CD4-positive, alpha-beta T cell (primary cell): ENCODE measurements at regions not wholly inside any gene's neighbourhood (a gene's known extent, or its start where the extent isn't known, plus 50 kb on each side); places are given as distances from the start of the nearest gene placed in this dataset.
"Not testable (repeated sequence)": the region's sequence is repeated elsewhere in the genome, so short reads cannot be mapped to it uniquely, and the experiment has no call there.

Source experiments
- ATAC-seq: fragments of 200-7000 bp; cut with Tn5 transposase; one replicate; pipeline ENCODE4 v1.10.0; 2022; ENCODE audit warnings: mild to moderate bottlenecking; ENCODE audit not compliant: poor library complexity
- CTCF ChIA-PET: fragments of 350-600 bp; sonication (Branson Sonifier 250); formaldehyde crosslinking; loops from one replicate; lab custom pipeline; 2021; ENCODE audit warnings: antibody characterized with exemption, inconsistent platforms; lab: Charles Lee
- POLR2A ChIA-PET: fragments of 350-600 bp; sonication (Branson Sonifier 250); formaldehyde crosslinking; loops from one replicate; lab custom pipeline; 2021; ENCODE audit warnings: antibody characterized with exemption, inconsistent platforms; lab: Charles Lee
- DNase-seq, 14 experiments: peaks; one replicate each; pipeline ENCODE4 v3.0.0-alpha.2; 2013 to 2020; ENCODE audit warnings: mixed read lengths in 2 of 14
- H3K27ac ChIP-seq, 2 donors: one replicate each; pipeline versions ENCODE4 v1.5.1 to v1.7.0; 2013; ENCODE audit warnings: low read length in 2 of 2, low read depth in 1 of 2, mild to moderate bottlenecking in 1 of 2
- H3K27me3 ChIP-seq, 2 experiments: 1 replicate in 1 of 2; 2 replicates in 1 of 2; pipeline versions ENCODE4 v1.6.1 to v1.7.0; 2013; ENCODE audit warnings: low read length in 2 of 2, control low read depth in 1 of 2, mild to moderate bottlenecking in 1 of 2, moderate library complexity in 1 of 2; ENCODE audit not compliant: insufficient read depth in 2 of 2, control insufficient read depth in 1 of 2
- H3K36me3 ChIP-seq: one replicate; pipeline ENCODE4 v1.6.1; 2013; ENCODE audit warnings: low read length, control low read depth; ENCODE audit not compliant: insufficient read depth
- H3K4me1 ChIP-seq: one replicate; pipeline ENCODE4 v1.6.1; 2013; ENCODE audit warnings: low read length, control low read depth; ENCODE audit not compliant: insufficient read depth
- H3K4me3 ChIP-seq: one replicate; pipeline ENCODE4 v1.5.1; 2013; ENCODE audit warnings: mild to moderate bottlenecking, low read length, moderate library complexity
- H3K9me3 ChIP-seq, 2 experiments: 1 replicate in 1 of 2; 2 replicates in 1 of 2; pipeline versions ENCODE4 v1.6.1 to v1.7.0; 2013; ENCODE audit warnings: low read length in 2 of 2, mild to moderate bottlenecking in 2 of 2, control low read depth in 1 of 2, moderate library complexity in 1 of 2; ENCODE audit not compliant: control insufficient read depth in 1 of 2, insufficient read depth in 1 of 2
- H3K27ac Mint-ChIP-seq: one replicate; pipeline ENCODE4 v1.8.0; 2020; ENCODE audit warnings: mixed read lengths
- H3K27me3 Mint-ChIP-seq: one replicate; pipeline ENCODE4 v1.8.0; 2021; ENCODE audit warnings: mixed read lengths
- H3K36me3 Mint-ChIP-seq: one replicate; pipeline ENCODE4 v1.8.0; 2021; ENCODE audit warnings: low read depth, mixed read lengths
- H3K4me1 Mint-ChIP-seq: one replicate; pipeline ENCODE4 v1.8.0; 2021; ENCODE audit warnings: low read depth, mixed read lengths
- H3K4me3 Mint-ChIP-seq: one replicate; pipeline ENCODE4 v1.8.0; 2020; ENCODE audit warnings: mild to moderate bottlenecking, mixed read lengths
- H3K9me3 Mint-ChIP-seq: one replicate; pipeline ENCODE4 v1.8.0; 2020; ENCODE audit warnings: mixed read lengths
- CTCF ChIP-seq: fragments of 200-600 bp; IDR thresholded peaks from one replicate; pipeline ENCODE4 v1.8.0; 2022; ENCODE audit warnings: antibody characterized with exemption, mild to moderate bottlenecking
- intact Hi-C, 2 experiments: fragments of 100-400 bp; cut with DNase I in 1 of 2; cut with micrococcal nuclease in 1 of 2; formaldehyde crosslinking; loops; one replicate each; pipeline versions ENCODE4 v1.15.1 to v1.9.0; 2023 to 2025; cut with DNase I, micrococcal nuclease

DNA sequence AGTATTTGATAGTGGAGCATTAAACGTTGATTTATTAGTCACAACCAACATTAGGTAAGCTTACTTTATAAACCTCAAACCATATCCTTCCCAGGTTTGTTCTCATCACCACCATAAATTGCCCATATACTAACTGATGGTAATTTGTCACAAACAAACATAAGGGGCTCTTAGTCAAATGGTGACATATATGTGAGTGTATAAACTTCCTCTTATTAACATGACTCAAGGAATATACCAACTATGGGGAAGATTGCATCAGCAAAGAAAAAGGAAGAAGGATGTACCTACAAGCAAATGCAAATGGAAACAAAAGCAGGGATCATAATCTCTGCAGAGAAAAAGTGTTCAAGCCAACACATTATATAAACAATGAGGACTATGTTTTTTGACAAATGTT is 418.2 kb upstream of the AKR1E2 start:
- ATAC-seq (no peak), DNase-seq (peak in 2 of 14 experiments; percentile 19 to 34)
- H3K9me3 Mint-ChIP-seq: no peaks in the 10 kb centered on the region
- Histone ChIP-seq H3K4me3 (no peak overlapping the region), H3K9me3 (no peaks in the 10 kb centered on the region), H3K27ac (no peak overlapping the region), H3K27me3 (no peaks in the 10 kb centered on the region), H3K4me1 (no peaks in the 10 kb centered on the region), H3K36me3 (no peaks in the 10 kb centered on the region)
- no peak overlapping the region for H3K4me3 Mint-ChIP-seq
- H3K36me3 Mint-ChIP-seq: no peaks in the 10 kb centered on the region
- intact Hi-C loops: no loop called here
- no peaks in the 10 kb centered on the region for H3K4me1 Mint-ChIP-seq
- no peaks in the 10 kb centered on the region for H3K27me3 Mint-ChIP-seq
- no peak for TF ChIP-seq CTCF
- ChIA-PET CTCF (no interaction called here), POLR2A (no interaction called here)
- no peak overlapping the region for H3K27ac Mint-ChIP-seq

GRCh38 chr10:4405828-4406227 is 420.2 kb upstream of the AKR1E2 start:
- Histone ChIP-seq H3K9me3 (no peaks in the 10 kb centered on the region), H3K4me1 (no peaks in the 10 kb centered on the region), H3K27me3 (no peaks in the 10 kb centered on the region), H3K27ac (no peak overlapping the region), H3K36me3 (no peaks in the 10 kb centered on the region), H3K4me3 (no peak overlapping the region)
- Mint-ChIP-seq H3K9me3 (no peaks in the 10 kb centered on the region), H3K36me3 (no peaks in the 10 kb centered on the region), H3K4me1 (no peaks in the 10 kb centered on the region), H3K4me3 (no peak overlapping the region), H3K27ac (no peak overlapping the region), H3K27me3 (no peaks in the 10 kb centered on the region)
- no peak for ATAC-seq
- intact Hi-C loops: no loop called here
- ChIA-PET POLR2A (interaction anchor here (0.7 kb wide), 1 partner anchor 858 kb away, joined by 3 read pairs; no protein-coding TSS in a partner anchor), CTCF (no interaction called here)
- DNase-seq: no peak
- TF ChIP-seq CTCF: no peak

- ATAC-seq (no peak), DNase-seq (no peak)
- no peak for TF ChIP-seq CTCF
- ChIA-PET POLR2A (interaction anchor here (0.7 kb wide), 1 partner anchor 269 kb away, joined by 3 read pairs; no protein-coding TSS in a partner anchor), CTCF (no interaction called here)
- Histone ChIP-seq H3K36me3 (no peaks in the 10 kb centered on the region), H3K27ac (no peak overlapping the region), H3K9me3 (no peaks in the 10 kb centered on the region), H3K4me3 (no peak overlapping the region), H3K4me1 (no peaks in the 10 kb centered on the region), H3K27me3 (no peaks in the 10 kb centered on the region)
- Mint-ChIP-seq H3K36me3 (no peaks in the 10 kb centered on the region), H3K27ac (no peak overlapping the region), H3K27me3 (no peaks in the 10 kb centered on the region), H3K9me3 (no peaks in the 10 kb centered on the region), H3K4me1 (no peaks in the 10 kb centered on the region), H3K4me3 (no peak overlapping the region)
- intact Hi-C loops: no loop called here
Observed at GRCh38 chr10:4403638-4404252, 422.3 kb upstream of the AKR1E2 start.

DNA sequence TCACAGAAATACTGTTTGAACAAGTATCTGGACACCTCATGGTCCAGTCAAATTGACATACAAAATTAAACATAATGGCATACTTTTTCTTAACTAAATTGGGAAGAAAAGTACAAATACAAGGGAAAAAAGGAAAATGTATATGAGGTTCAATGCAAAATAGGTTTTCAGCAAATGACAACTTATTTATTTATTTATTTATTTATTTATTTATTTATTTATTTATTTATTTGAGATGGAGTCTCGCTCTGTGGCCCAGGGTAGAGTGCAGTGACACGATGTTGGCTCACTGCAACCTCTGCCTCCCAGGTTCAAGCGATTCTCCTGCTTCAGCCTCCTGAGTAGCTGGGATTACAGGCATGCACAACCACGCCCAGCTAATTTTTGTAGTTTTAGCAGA is 424.9 kb upstream of the AKR1E2 start:
- H3K4me3 ChIP-seq, DNase-seq, H3K4me3 Mint-ChIP-seq, H3K27me3 ChIP-seq, H3K9me3 ChIP-seq, H3K36me3 ChIP-seq, H3K4me1 ChIP-seq, H3K36me3 Mint-ChIP-seq, POLR2A ChIA-PET, H3K4me1 Mint-ChIP-seq, H3K27me3 Mint-ChIP-seq, H3K27ac ChIP-seq, ATAC-seq, CTCF ChIA-PET, H3K27ac Mint-ChIP-seq, H3K9me3 Mint-ChIP-seq, intact Hi-C loops: not testable (repeated sequence)
